NCI-H1092 treated with DMSO at 0.1 percent for 48 hours (cell line): ENCODE measurements at regions not wholly inside any gene's neighbourhood (a gene's known extent, or its start where the extent isn't known, plus 50 kb on each side); places are given as distances from the start of the nearest gene placed in this dataset.
A peak's percentile ranks its signal among the peaks of the same experiment; 100 is the strongest.
"Not testable (repeated sequence)": the region's sequence is repeated elsewhere in the genome, so short reads cannot be mapped to it uniquely, and the experiment has no call there.

Experiments
- DNase-seq: peaks from one replicate; lab custom pipeline; 2025; lab: John Stamatoyannopoulos, UW

DNA sequence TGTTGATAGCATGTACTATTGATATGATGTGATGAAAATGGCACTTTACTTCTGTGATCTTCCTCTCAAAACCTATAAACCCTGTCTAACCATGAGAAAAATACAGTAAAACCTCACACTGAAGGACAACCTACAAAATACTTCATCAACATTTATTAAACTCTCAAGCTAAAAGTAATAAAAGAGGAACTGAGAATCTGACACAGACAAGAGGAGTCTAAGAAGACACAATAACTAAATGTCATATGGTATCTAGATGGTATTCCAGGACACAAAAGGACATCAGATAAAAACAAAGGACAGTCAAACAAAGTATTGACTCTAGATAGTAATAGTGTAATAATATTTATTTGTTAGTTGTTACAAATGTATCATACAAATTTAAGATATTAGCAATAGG, 655.3 kb downstream of the SH3BGRL start:
- no peak for DNase-seq

DNA sequence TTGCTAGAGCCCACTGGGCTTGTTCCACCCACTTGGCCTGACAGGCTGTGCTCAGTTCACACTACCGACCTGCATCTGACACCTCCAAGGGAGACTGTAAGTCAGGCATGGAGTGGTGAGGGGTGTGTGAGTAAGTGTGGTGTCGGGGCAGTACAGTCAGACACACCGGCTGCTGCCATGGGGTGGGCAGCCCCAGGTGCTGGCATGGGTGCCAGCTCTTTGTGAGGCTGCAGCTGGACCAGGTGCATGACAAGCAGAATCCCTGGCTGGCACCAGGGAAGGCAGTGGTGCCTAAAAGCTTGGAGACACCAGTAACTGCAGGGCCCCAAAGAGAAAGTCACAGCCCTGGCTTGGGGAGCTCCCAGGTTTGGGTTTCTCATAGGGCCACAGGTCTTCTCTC, 665.0 kb downstream of the SH3BGRL start:
- DNase-seq = no peak

DNA sequence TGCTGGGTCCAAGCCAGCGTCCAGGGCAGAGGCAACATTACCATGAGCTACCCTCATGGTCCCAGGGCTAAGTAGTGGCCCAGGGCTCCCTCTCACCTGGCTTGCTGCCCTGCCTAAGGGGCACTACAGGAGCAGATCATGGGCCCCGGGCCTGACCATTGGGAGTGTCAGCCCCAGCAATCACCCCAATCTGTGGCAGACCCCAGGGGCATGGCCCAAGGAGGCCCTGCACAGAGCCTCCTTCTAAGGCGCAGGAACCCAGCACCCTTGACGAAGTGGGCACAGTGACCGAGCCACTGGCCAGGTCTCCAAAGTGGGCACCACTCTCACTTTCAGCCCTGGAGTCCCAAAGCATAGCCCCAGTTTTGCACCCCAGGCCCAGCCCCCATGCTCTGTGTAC, 667.1 kb downstream of the SH3BGRL start:
- DNase-seq = no peak

DNA sequence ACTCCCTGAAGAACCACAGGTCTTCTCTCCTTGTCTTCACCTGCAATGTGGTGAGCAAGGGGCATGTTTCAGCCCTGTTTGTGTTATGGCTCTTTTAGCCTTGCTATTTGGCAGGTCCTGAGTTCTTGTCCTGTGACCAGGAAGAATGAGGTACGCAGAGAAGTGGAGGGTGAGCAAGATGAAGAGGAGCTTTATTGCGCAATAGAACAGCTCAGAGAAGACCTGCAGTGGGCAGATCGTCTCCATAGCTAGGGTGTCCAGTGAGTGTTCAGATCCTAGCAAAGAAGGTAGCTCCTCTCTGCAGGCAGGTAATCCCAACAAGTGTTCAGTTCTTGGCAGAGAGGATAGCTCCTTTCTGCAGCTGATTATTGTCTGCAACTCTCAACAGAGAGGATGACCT, 672.9 kb downstream of the SH3BGRL start:
- DNase-seq = no peak

DNA sequence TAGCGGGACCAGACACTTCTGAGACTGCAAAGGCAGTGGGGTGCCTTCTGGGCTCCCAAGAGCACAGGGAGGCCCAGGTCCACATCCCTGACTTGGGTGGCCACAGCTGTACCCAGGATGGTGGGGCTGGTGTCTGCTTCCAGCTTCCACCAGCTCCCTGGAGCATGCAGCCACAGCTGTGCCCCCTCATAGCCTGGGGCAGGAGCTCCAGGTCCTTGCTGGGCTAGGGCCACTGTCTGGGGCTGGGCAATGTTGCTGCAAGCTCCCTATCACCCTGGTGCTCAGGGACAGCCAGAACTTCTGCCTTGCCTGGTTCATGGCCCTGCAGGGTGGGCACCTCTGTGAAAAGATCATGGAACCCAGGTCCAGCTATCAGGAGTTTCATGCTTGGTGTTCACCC, 673.9 kb downstream of the SH3BGRL start:
- no peak for DNase-seq

DNA sequence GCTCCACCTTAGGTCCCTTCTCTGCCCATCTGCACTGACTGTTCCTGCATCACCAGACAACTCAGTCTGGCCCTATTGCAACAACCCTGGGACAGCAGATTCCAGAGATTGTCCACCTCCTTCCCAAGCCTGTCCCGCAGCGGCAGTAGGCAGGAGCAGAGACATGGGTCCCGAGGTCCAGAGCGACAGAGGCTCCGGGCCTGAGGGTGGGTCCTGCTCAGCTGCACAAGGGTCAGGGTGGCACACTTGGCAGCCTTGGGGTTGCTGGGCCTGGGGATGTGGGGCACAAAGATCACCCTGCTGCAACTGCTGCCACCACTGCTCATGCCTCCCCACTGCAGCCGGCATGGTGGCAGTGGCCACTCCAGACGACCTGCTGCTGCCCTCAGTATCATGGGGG, 674.5 kb downstream of the SH3BGRL start:
- no peak for DNase-seq

DNA sequence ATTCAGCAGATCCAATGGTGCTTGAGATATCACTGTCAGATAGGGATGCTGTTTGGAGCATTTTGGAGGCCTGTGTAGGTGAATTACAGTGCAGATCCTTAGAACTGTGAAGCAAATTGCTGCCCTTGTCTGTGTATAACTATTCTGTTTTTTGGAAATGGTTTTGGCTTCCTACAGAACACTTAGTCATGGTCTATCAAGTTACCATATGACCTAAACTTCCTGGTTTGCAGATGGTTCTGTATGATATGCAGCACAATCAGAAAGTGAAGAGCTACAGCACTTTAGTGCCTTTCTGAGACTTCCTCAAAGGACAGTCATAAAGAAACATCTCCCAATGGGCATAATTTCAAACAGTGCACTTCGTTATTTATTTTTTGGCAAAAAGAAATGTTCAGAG, 688.6 kb downstream of the SH3BGRL start:
- DNase-seq = no peak

DNA sequence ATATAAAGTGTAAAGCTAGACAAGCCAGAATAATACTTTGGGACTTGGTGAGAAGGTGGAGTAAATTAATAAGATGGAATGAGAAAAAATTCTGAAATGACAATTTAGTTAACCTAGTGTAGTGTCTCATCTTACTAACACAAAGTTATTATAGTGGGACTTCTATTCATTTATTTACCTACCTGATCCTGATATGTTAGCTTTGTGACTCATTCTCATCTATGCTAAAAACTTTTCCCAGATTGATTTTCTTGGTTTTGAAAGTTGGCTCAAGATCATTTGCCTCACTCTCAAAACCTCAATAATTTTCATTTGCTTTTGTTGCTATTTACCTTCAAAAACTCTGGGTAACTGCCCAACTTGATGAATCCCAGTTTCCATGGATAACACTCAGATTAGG, 698.6 kb downstream of the SH3BGRL start:
- DNase-seq = no peak

DNA sequence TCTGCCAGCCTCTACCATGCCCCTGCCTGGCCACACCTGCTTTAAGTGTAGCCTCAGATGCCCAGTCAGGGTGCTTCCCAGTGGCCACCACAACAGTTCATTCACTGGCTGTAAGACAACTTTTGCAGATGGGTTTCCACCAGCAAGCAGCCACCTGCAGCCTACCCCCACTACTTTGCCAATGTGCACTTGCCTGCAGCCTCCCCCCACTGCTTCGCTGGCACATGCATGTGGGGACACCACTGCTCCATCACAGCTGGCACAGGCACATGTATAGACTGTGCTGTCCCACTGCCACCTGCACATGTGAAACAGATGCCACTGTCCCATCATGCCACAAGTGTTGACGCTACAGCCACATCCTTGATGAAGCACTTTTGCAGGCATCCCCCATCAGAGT, 723.9 kb downstream of the SH3BGRL start:
- no peak for DNase-seq

DNA sequence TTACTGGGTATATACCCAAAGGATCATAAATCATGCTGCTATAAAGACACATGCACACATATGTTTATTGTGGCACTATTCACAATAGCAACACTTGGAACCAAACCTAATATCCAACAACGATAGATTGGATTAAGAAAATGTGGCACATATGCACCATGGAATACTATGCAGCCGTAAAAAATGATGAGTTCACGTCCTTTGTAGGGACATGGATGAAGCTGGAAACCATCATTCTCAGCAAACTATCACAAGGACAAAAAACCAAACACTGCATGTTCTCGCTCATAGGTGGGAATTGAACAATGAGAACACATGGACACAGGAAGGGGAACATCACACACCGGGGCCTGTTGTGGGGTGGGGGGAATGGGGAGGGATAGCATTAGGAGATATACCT, 744.0 kb downstream of the SH3BGRL start:
- not testable (repeated sequence) for DNase-seq

DNA sequence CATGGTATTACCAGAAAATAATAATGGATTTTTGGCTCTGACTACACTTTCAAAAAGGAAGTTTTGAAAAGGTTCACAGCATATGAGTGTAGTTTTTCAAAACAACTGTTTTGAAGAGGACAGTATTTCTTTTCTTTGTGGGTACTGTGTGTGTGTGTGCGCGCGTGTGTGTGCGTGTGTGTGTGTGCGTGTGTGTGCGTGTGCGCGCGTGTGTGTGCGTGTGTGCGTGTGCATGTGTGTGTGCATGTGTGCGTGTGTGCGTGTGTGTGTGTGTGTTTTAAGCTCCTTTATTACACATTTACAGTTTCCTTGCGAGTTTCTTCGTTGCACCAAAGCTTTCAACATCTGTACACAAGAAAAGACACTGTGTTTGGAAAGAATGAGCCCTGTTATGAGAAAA, 755.4 kb downstream of the SH3BGRL start:
- no peak for DNase-seq

DNA sequence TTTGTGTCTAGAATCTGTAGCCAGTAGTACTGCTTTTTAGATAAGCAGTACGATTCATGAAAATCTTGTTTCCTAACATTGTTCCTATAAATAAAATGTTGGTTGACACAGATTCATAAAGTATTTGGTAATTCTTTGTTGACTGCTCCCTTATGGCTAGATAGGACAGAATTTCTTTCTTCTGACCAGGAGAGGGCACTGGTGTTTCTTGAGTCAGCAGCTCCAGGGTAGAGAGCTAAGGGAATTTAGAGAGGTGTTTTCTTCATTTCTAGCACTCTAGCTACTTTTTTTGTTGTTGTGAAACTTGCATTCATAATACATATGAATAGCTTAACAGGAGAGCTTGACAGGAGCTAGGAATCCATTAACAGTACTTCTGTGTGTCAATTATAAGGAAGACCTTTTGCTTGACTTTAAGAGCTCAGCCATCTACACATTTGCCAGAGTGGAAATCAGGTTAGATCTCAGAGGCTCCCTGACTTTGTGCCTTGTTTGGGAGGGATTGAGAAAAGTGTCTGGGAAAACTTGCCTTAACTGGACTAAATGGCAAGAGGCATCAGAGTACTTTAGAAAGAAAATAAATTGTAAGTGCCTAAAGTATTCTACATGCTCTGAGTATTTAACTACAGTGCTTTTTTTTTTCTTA, 756.1 kb downstream of the SH3BGRL start:
- DNase-seq = peak; percentile 1

DNA sequence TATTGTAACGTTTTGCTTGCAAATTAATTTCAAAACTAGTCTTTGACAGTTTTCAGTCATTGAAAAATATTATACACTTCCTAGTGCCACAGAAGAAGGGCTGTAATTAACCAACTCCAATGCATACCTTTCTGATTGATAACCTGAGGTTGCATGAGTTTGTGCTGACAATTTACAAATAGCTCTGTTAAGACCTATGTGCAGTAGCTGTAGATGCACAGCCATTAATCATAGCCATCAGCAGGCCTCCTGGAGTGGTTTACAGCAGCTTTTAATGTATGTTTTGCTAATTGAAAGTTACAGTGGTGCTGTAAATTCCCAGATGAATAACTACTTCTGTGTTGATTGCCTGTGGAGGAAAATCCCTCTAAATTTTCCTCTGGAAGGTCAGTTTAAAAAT, 758.1 kb downstream of the SH3BGRL start:
- DNase-seq = no peak

DNA sequence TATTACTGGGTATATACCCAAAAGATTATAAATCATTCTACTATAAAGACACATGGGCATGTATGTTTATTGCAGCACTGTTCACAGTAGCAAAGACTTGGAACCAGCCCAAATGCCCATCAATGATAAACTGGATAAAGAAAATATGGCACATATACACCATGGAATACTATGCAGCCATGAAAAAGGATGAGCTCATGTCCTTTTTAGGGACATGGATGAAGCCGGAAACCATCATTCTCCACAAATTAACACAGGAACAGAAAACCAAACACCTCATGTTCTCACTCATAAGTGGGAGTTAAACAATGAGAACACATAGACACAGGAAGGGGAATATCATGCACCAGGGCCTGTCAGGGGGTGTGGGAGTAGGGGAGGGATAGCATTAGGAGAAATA, 772.5 kb downstream of the SH3BGRL start:
- DNase-seq = not testable (repeated sequence)

DNA sequence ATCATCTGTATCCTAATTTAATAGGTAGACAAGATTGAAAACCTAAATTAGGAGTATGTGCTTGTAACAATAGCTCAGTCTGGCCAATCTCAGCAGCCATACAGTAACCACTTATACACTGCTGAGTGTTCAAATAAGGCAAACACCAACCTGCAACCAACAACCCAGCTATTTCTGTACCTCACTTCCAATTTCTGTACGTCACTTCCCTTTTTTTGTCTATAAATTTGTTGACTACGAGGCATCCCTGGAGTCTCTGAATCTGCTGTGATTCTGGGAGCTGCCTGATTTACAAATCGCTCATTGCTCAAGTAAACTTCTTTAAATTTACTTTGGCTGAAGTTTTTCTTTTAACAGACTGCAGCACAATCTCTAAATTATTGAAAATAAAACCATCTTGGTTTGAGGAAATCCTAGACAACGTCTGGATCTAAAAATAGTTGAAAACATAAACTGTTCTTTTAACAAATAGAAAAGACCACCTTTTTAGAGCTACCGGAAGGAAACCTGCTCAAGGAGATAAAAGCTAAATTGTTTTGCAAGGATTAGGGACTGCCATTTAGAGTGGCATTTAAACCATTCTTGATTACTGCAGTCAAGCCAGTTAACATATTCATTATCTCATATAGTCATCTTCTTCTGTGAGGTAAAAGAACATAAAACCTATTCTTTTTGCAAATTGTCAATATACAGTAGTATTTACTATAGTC, 778.1 kb downstream of the SH3BGRL start:
- no peak for DNase-seq

DNA sequence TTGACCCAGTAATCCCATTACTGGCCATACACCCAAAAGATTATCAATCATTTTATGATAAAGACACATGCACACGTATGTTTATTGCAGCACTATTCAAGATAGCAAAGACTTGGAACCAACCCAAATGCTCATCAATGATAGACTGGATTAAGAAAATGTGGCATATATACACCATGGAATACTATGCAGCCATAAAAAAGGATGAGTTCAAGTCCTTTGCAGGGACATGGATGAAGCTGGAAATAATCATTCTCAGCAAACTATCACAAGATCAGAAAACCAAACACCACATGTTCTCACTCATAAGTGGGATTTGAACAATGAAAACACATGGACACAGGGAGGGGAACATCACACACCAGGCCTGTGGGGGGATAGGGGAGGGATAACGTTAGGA, 785.3 kb downstream of the SH3BGRL start:
- DNase-seq = not testable (repeated sequence)

DNA sequence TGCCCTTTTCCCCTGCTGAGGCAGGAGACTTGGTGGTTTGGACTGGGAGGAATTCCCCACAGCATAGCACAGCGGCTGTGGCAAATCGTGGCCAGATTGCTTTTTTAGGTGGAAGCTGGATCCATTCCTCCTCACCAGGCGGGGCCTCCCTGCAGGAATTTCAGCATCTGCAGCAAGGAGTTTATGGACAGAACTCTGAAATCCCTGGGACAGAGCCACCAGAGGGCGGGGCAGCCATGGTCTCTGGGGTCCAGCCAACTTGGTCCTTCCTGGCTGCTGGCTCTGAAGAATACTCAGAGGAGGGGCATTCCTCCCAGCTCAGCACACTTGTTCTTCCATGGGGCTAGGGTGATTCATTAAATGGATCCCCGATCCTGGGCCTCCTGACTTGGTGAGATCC, 794.3 kb downstream of the SH3BGRL start:
- no peak for DNase-seq

DNA sequence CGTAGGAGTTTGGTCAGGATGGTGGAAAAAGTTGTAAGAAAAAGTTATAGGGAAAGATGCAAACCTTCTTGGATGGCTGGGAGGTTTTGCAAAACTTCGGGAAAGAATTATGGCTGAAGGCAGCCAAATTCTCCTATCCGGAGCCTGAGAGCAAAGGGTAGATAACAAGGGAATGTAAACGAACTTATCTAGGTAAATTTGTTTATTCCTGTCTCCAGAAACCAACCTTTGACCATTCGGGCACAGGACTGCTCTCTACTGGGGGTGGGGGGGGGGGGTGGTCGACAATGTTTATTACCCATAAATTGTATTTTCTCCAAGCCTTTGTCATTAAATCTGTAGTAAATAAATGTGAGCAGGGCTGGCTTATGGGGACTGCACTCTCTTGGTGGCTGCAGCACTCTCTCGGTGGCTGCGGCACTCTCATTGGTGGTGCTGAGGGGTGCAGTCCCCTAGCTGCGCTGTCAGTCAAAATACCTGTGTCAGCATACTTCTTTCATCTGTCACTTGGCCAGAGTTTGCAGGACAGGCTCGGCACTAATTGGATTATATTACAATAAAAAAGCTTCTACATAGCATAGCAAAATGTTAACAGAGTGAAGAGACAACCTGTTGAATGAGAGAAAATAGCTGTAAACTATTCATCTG, 827.8 kb downstream of the SH3BGRL start:
- DNase-seq = no peak

DNA sequence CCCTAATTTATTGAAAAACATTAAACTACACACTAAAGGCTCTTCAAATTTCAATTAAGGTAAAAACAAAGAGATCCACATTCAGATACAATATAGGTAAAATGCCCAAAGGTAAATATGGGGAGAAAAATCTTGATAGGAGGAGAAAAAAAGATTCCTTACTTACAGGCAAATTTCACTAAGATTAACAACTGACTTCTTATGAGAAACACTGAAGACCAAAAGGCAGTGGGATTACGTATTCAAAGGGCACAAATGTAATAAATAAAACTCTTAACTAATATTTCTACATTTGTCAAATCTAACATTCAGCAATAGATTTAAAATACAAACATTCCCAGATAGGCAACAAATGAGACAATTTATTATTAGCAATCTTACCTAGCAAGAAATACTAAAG, 829.3 kb downstream of the SH3BGRL start:
- no peak for DNase-seq

DNA sequence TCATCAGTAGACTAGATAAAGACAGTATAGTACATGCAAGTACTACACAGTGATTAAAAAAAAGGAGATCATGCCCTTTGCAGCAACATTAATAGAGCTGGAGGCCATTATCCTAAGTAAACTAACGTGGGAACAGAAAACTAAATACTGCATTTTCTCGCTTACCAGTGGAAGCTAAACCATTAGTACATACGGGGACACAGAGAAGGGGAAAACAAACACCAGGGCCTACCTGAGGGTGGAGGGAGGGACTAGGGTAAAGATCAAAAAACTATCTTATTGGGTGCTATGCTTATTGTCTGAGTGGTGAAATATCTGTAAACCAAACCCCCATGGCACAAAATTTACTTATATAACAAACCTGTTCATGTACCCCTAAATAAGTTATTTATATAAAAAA, 836.9 kb downstream of the SH3BGRL start:
- no peak for DNase-seq

DNA sequence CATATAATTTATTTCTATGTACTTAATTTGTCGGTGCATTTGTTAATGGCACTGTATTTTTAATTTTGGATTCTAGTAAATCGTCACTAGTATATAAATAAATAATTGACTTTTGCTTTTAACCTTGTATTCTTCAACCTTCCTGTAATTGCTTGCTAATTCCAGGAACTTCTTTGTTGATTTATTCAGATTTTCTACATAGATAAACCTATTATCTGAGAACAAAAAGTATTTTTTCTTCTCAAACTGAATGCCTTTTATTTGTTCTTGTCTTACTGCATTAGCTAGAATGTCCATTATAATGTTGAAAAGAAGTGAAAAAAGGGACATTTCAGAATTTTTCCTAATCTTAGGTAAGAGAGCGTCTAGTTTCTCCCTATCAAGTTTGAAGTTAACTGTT, 839.1 kb downstream of the SH3BGRL start:
- no peak for DNase-seq

DNA sequence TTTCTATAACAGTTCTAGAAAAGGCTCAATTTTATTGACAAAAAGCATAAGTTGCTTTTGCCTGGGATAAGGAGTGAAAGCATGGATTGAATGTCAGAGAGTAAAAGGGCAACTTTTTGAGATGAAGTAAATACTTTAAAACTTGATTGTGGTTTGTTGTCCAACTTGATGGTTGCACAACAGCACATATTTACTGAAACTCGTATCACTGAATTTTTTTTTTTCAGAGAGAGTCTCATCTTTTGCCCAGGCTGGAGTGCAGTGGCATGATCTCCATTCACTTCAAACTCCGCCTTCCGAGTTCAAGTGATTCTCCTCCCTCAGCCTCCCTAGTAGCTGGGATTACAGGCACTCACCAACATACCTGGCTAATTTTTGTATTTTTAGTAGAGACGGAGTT, 856.8 kb downstream of the SH3BGRL start:
- no peak for DNase-seq

DNA sequence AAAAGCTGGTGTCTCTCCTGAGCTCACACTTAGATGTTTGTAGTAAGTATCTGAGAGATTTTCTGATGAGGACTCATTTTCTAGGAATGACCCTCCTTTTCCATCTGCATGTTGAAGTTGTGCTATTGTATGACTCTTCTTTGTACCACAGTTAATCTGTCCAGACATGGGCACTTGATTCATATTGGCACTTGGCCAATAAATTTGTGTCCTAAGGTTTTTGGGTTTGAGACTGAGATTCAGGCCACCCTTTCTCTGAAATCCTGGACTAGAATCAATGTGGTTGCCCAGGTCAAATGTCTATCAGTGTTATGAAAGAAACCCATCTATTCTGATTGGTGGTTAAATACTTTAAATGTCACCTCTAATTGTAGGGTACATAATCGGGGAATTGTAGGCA, 869.0 kb downstream of the SH3BGRL start:
- DNase-seq = no peak

DNA sequence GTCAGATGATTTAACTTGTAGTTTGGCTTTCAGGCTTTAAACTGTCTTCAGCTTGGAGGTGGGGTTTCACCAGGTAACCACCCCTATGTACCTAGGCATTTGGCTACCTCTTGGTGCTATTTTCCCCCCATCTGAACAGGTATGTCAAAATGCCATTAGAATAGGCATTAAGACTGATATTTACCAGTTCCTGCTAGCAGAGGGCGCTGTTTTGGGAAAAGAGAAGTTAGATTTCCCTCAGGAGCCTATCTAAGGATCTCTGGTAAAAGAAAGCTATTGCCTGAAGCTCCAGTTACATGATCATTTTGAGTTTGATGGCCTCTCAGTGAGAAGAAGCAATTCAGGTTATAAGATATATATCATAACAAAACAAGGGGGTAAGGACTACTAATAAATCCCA, 879.1 kb downstream of the SH3BGRL start:
- no peak for DNase-seq
